Astrocyte (in vitro differentiated cells and primary cell): ENCODE measurements at regions not wholly inside any gene's neighbourhood (a gene's known extent, or its start where the extent isn't known, plus 50 kb on each side); places are given as distances from the start of the nearest gene placed in this dataset.

Experiments used
- DNase-seq: peaks from one replicate; pipeline ENCODE4 v3.0.0-alpha.2; 2010; ENCODE audit warnings: low read depth
- FAIRE-seq: peaks from 2 replicates; lab custom pipeline; 2011; peaks lifted over from hg19 to GRCh38; lab: Jason Lieb, UNC
- H2AFZ ChIP-seq: 2 replicates; pipeline ENCODE4 v1.6.0; 2012; ENCODE audit warnings: low read depth, low read length, inconsistent platforms
- H3K27ac ChIP-seq: 2 replicates; pipeline ENCODE4 v1.5.1; 2011; ENCODE audit warnings: low read depth, low read length, inconsistent platforms
- H3K27me3 ChIP-seq: 2 replicates; pipeline ENCODE4 v1.6.0; 2011; ENCODE audit warnings: low read length, inconsistent platforms; ENCODE audit not compliant: insufficient read depth
- H3K36me3 ChIP-seq: 2 replicates; pipeline ENCODE4 v1.5.1; 2011; ENCODE audit warnings: low read length, inconsistent platforms; ENCODE audit not compliant: insufficient read depth
- H3K4me1 ChIP-seq: 2 replicates; pipeline ENCODE4 v1.5.1; 2011; ENCODE audit warnings: low read length, inconsistent platforms; ENCODE audit not compliant: insufficient read depth
- H3K4me2 ChIP-seq: 2 replicates; pipeline ENCODE4 v1.6.0; 2012; ENCODE audit warnings: low read length, inconsistent platforms
- H3K4me3 ChIP-seq: 2 replicates; pipeline ENCODE4 v1.5.1; 2011; ENCODE audit warnings: low read depth, mild to moderate bottlenecking, low read length, inconsistent platforms; ENCODE audit not compliant: insufficient read depth
- H3K79me2 ChIP-seq: 2 replicates; pipeline ENCODE4 v1.6.0; 2012; ENCODE audit warnings: mild to moderate bottlenecking, low read length, inconsistent platforms; ENCODE audit not compliant: insufficient read depth
- H3K9ac ChIP-seq: 2 replicates; pipeline ENCODE4 v1.6.0; 2012; ENCODE audit warnings: mild to moderate bottlenecking, low read length, inconsistent platforms
- H3K9me3 ChIP-seq: 2 replicates; pipeline ENCODE4 v1.5.1; 2012; ENCODE audit warnings: low read depth, mild to moderate bottlenecking, low read length, inconsistent platforms; ENCODE audit not compliant: insufficient read depth
- H4K20me1 ChIP-seq: 2 replicates; pipeline ENCODE4 v1.6.0; 2012; ENCODE audit warnings: low read length, inconsistent platforms; ENCODE audit not compliant: insufficient read depth
- H3K27ac Mint-ChIP-seq: one replicate; pipeline ENCODE4 v1.8.0; 2021; ENCODE audit warnings: mild to moderate bottlenecking, mixed read lengths; ENCODE audit not compliant: unreplicated experiment
- H3K27me3 Mint-ChIP-seq: one replicate; pipeline ENCODE4 v1.8.0; 2021; ENCODE audit warnings: low read depth, mixed read lengths; ENCODE audit not compliant: unreplicated experiment
- H3K36me3 Mint-ChIP-seq: one replicate; pipeline ENCODE4 v1.8.0; 2021; ENCODE audit warnings: low read depth, mixed read lengths; ENCODE audit not compliant: unreplicated experiment
- H3K4me1 Mint-ChIP-seq: one replicate; pipeline ENCODE4 v1.8.0; 2021; ENCODE audit warnings: low read depth, mixed read lengths; ENCODE audit not compliant: unreplicated experiment
- H3K4me3 Mint-ChIP-seq: one replicate; pipeline ENCODE4 v1.8.0; 2021; ENCODE audit warnings: mild to moderate bottlenecking, moderate library complexity, mixed read lengths; ENCODE audit not compliant: unreplicated experiment
- H3K9me3 Mint-ChIP-seq: one replicate; pipeline ENCODE4 v1.8.0; 2021; ENCODE audit warnings: mild to moderate bottlenecking, mixed read lengths; ENCODE audit not compliant: unreplicated experiment
- CTCF ChIP-seq: IDR thresholded peaks from 2 replicates; pipeline ENCODE4 v1.5.1; 2011; ENCODE audit warnings: low read depth, mild to moderate bottlenecking, inconsistent platforms, low read length, moderate library complexity; ENCODE audit not compliant: insufficient read depth
- EZH2 ChIP-seq: IDR thresholded peaks from 2 replicates; pipeline ENCODE4 v1.6.1; 2012; ENCODE audit warnings: mild to moderate bottlenecking, low read length, inconsistent platforms; ENCODE audit not compliant: insufficient read depth

GRCh38 chr11:96865020-96865419 is 475.2 kb downstream of the JRKL start:
- H3K27ac Mint-ChIP-seq, result no peak overlapping the region
- no peak for TF ChIP-seq EZH2

DNA sequence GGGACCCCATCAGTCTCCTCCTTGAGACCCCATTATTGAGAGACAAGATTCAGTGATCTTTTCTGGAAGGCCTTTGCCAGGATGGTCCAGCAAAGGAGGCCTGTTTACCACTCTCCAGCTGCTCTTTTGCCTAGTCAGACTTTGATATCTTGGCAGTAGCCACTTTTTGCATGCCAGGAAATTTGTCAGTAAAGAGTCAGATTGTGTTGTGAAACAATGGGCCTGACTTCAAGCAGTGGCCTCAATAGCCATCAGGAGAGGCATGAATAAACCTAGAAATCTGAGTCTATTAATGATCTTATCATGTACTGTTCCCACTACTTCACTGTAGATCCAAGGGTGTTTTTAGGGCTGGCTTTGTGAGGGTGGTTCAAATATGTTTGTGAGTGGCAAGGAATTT is 479.4 kb downstream of the JRKL start:
- no peaks in the 10 kb centered on the region for H3K36me3 ChIP-seq
- no peaks in the 10 kb centered on the region for H3K4me1 ChIP-seq
- H3K4me3 ChIP-seq, result no peak overlapping the region
- Mint-ChIP-seq H3K9me3 (no peaks in the 10 kb centered on the region), H3K4me1 (no peaks in the 10 kb centered on the region), H3K4me3 (no peak overlapping the region), H3K36me3 (no peaks in the 10 kb centered on the region), H3K27ac (no peak overlapping the region), H3K27me3 (no peaks in the 10 kb centered on the region)
- no peaks in the 10 kb centered on the region for H3K27me3 ChIP-seq
- DNase-seq (no peak), FAIRE-seq (no peak)
- no peak for TF ChIP-seq EZH2
- no peak for TF ChIP-seq CTCF
- no peaks in the 10 kb centered on the region for H3K9me3 ChIP-seq
- no peak overlapping the region for H3K9ac ChIP-seq
- H3K79me2 ChIP-seq, result no peaks in the 10 kb centered on the region
- H3K4me2 ChIP-seq, result no peak overlapping the region
- H2AFZ ChIP-seq, result no peak overlapping the region
- H4K20me1 ChIP-seq, result no peaks in the 10 kb centered on the region
- no peak overlapping the region for H3K27ac ChIP-seq

More at GRCh38 chr11:96865020-96865419, 475.2 kb downstream of the JRKL start:
- H2AFZ ChIP-seq, result no peak overlapping the region
- H3K4me3 Mint-ChIP-seq, result no peak overlapping the region
- no peak overlapping the region for H3K4me2 ChIP-seq
- no peaks in the 10 kb centered on the region for H3K36me3 ChIP-seq
- no peaks in the 10 kb centered on the region for H3K36me3 Mint-ChIP-seq
- no peaks in the 10 kb centered on the region for H3K27me3 ChIP-seq
- FAIRE-seq, result no peak
- H3K4me1 Mint-ChIP-seq, result no peaks in the 10 kb centered on the region
- H3K9me3 ChIP-seq, result no peaks in the 10 kb centered on the region
- no peaks in the 10 kb centered on the region for H3K4me1 ChIP-seq
- no peaks in the 10 kb centered on the region for H4K20me1 ChIP-seq
- H3K9ac ChIP-seq, result no peak overlapping the region
- no peaks in the 10 kb centered on the region for H3K27me3 Mint-ChIP-seq
- H3K9me3 Mint-ChIP-seq, result peaks cover 3% of the 10 kb centered on the region
- no peaks in the 10 kb centered on the region for H3K79me2 ChIP-seq
- H3K4me3 ChIP-seq, result no peak overlapping the region
- H3K27ac ChIP-seq, result no peak overlapping the region
- no peak for DNase-seq

- H3K9me3 Mint-ChIP-seq, result no peaks in the 10 kb centered on the region
- H4K20me1 ChIP-seq, result no peaks in the 10 kb centered on the region
- no peaks in the 10 kb centered on the region for H3K27me3 Mint-ChIP-seq
- H3K36me3 ChIP-seq, result no peaks in the 10 kb centered on the region
- DNase-seq (no peak), FAIRE-seq (no peak)
- H3K79me2 ChIP-seq, result no peaks in the 10 kb centered on the region
- no peak overlapping the region for H3K4me3 ChIP-seq
- no peak overlapping the region for H2AFZ ChIP-seq
- no peak overlapping the region for H3K27ac Mint-ChIP-seq
- H3K4me3 Mint-ChIP-seq, result no peak overlapping the region
- no peak for TF ChIP-seq CTCF
- TF ChIP-seq EZH2, result no peak
- H3K27me3 ChIP-seq, result no peaks in the 10 kb centered on the region
- H3K4me1 ChIP-seq, result no peaks in the 10 kb centered on the region
- H3K36me3 Mint-ChIP-seq, result peaks cover 1% of the 10 kb centered on the region
- no peak overlapping the region for H3K9ac ChIP-seq
- no peak overlapping the region for H3K27ac ChIP-seq
- no peak overlapping the region for H3K4me2 ChIP-seq
- no peaks in the 10 kb centered on the region for H3K4me1 Mint-ChIP-seq
- H3K9me3 ChIP-seq, result no peaks in the 10 kb centered on the region
Measured at GRCh38 chr11:96875712-96876111, 485.9 kb downstream of the JRKL start.
